PC-9 (cell line): ENCODE measurements at regions not wholly inside any gene's neighbourhood (a gene's known extent, or its start where the extent isn't known, plus 50 kb on each side); places are given as distances from the start of the nearest gene placed in this dataset.

Experiments
- BruUV-seq: library from RNA; stranded (reverse); fragments of 400-500 nt; replicated peaks from 2 replicates; lab custom pipeline; 2021; lab: Mats Ljungman, UMichigan
- CTCF ChIA-PET: fragments of 300-600 bp; sonication (Branson Sonifier 250); formaldehyde crosslinking; loops from one replicate; lab custom pipeline; 2022; ENCODE audit warnings: antibody characterized with exemption; lab: Charles Lee
- POLR2A ChIA-PET: fragments of 300-600 bp; sonication (Branson Sonifier 250); formaldehyde crosslinking; loops from one replicate; lab custom pipeline; 2022; ENCODE audit warnings: antibody characterized with exemption; ENCODE audit not compliant: unreplicated experiment; lab: Charles Lee
- DNase-seq, 2 experiments: peaks; one replicate each; pipeline versions ENCODE4 v3.0.0 to v3.0.0-alpha.2; 2015 to 2022; ENCODE audit warnings: mixed read lengths in 1 of 2
- H2AFZ ChIP-seq: fragments of 200-600 bp; sonication (generic); 2 replicates; pipeline ENCODE4 v1.8.1; 2017; ENCODE audit warnings: antibody characterized with exemption
- H3F3A ChIP-seq: fragments of 200-600 bp; sonication (generic); 2 replicates; pipeline ENCODE4 v1.8.1; 2017; ENCODE audit warnings: antibody characterized with exemption, mild to moderate bottlenecking, low read depth; ENCODE audit not compliant: insufficient read depth
- H3K27ac ChIP-seq: fragments of 200-600 bp; sonication (generic); 2 replicates; pipeline ENCODE4 v1.6.1; 2016; ENCODE audit warnings: mixed run types
- H3K27me3 ChIP-seq: fragments of 200-600 bp; sonication (generic); 2 replicates; pipeline ENCODE4 v1.6.1; 2016; ENCODE audit warnings: low read depth, mixed run types; ENCODE audit not compliant: insufficient read depth
- H3K36me3 ChIP-seq: fragments of 200-600 bp; sonication (generic); 2 replicates; pipeline ENCODE4 v1.6.1; 2016; ENCODE audit warnings: low read depth, mixed run types
- H3K4me1 ChIP-seq: fragments of 200-600 bp; sonication (generic); replicated peaks from 2 replicates; pipeline ENCODE4 v1.6.1; 2016; ENCODE audit warnings: mixed run types; ENCODE audit not compliant: insufficient read depth
- H3K4me2 ChIP-seq: fragments of 200-600 bp; sonication (generic); 2 replicates; pipeline ENCODE4 v1.6.1; 2017; ENCODE audit warnings: mixed run types
- H3K4me3 ChIP-seq: fragments of 200-600 bp; sonication (generic); 2 replicates; pipeline ENCODE4 v1.6.1; 2016; ENCODE audit warnings: mixed run types
- H3K79me2 ChIP-seq: fragments of 200-600 bp; sonication (generic); 2 replicates; pipeline ENCODE4 v1.6.1; 2017; ENCODE audit warnings: low read depth, mixed run types
- H3K9me2 ChIP-seq: fragments of 200-600 bp; sonication (generic); 2 replicates; pipeline ENCODE4 v1.8.1; 2017; ENCODE audit warnings: mild to moderate bottlenecking; ENCODE audit not compliant: insufficient read depth
- H3K9me3 ChIP-seq: fragments of 200-600 bp; sonication (generic); 2 replicates; pipeline ENCODE4 v1.8.1; 2016; ENCODE audit warnings: low read depth; ENCODE audit not compliant: insufficient read depth
- H4K20me1 ChIP-seq: fragments of 200-600 bp; sonication (generic); 2 replicates; pipeline ENCODE4 v1.8.1; 2017; ENCODE audit not compliant: insufficient read depth
- EZH2 ChIP-seq: fragments of 200-600 bp; sonication (generic); IDR thresholded peaks from 2 replicates; pipeline ENCODE4 v1.8.0; 2017; ENCODE audit warnings: antibody characterized with exemption, low read depth
- intact Hi-C: fragments of 100-400 bp; cut with micrococcal nuclease; formaldehyde crosslinking; loops from one replicate; pipeline ENCODE4 v1.10.0; 2022; ENCODE audit not compliant: unreplicated experiment
- TF ChIP-seq, protein P1 (sequence below): fragments of 200-600 bp; sonication (generic); conservative IDR thresholded peaks from 2 replicates; pipeline ENCODE4 v1.6.1; 2017; ENCODE audit warnings: mixed run types, antibody characterized with exemption, mild to moderate bottlenecking, moderate library complexity

DNA sequence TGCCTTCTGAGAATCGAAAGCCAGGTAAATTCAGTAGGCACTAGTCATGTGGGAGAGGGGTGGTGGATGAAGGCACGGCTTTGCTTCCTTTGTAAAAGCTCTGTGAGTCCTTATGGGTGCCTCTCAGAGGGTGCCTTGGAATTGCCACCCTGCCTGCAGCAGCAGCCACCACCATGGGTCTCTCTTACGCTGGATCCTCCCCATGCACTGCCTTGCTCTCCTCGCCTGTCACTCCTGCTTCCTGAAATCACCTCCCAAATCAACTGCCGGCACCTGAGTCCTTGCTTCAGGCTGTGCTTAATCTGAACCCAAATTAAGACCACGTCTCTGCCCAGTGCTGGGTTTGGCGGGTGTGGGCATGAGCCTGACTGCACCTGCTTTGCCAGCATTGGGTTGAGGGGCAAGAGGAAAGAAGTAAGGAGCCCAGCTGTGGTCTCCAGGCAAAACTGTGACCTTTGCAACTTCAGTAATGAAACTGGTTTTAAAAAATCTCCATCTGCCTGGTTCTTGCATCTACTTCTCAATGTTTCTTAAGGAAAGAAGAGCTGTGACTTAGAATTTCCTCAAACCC lies 55.9 kb upstream of the CLMN start:
- TF ChIP-seq, protein P1, sequence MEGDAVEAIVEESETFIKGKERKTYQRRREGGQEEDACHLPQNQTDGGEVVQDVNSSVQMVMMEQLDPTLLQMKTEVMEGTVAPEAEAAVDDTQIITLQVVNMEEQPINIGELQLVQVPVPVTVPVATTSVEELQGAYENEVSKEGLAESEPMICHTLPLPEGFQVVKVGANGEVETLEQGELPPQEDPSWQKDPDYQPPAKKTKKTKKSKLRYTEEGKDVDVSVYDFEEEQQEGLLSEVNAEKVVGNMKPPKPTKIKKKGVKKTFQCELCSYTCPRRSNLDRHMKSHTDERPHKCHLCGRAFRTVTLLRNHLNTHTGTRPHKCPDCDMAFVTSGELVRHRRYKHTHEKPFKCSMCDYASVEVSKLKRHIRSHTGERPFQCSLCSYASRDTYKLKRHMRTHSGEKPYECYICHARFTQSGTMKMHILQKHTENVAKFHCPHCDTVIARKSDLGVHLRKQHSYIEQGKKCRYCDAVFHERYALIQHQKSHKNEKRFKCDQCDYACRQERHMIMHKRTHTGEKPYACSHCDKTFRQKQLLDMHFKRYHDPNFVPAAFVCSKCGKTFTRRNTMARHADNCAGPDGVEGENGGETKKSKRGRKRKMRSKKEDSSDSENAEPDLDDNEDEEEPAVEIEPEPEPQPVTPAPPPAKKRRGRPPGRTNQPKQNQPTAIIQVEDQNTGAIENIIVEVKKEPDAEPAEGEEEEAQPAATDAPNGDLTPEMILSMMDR = no peak
- no peak for TF ChIP-seq EZH2
- Histone ChIP-seq H3K27me3 (no peaks in the 10 kb centered on the region), H3K4me2 (no peak overlapping the region), H3K9me2 (no peaks in the 10 kb centered on the region), H3K4me1 (no peaks in the 10 kb centered on the region), H3K4me3 (no peak overlapping the region), H3K36me3 (no peaks in the 10 kb centered on the region), H3K79me2 (no peaks in the 10 kb centered on the region), H3K9me3 (peaks cover 4% of the 10 kb centered on the region; the same call in 1 of the 2 replicates), H3K27ac (no peak overlapping the region), H4K20me1 (no peaks in the 10 kb centered on the region), H2AFZ (no peak overlapping the region), H3F3A (no peaks in the 10 kb centered on the region)
- POLR2A ChIA-PET = no interaction called here
- no TSS peak for BruUV-seq
- CTCF ChIA-PET = no interaction called here
- intact Hi-C loops = no loop called here
- DNase-seq = no peak

DNA sequence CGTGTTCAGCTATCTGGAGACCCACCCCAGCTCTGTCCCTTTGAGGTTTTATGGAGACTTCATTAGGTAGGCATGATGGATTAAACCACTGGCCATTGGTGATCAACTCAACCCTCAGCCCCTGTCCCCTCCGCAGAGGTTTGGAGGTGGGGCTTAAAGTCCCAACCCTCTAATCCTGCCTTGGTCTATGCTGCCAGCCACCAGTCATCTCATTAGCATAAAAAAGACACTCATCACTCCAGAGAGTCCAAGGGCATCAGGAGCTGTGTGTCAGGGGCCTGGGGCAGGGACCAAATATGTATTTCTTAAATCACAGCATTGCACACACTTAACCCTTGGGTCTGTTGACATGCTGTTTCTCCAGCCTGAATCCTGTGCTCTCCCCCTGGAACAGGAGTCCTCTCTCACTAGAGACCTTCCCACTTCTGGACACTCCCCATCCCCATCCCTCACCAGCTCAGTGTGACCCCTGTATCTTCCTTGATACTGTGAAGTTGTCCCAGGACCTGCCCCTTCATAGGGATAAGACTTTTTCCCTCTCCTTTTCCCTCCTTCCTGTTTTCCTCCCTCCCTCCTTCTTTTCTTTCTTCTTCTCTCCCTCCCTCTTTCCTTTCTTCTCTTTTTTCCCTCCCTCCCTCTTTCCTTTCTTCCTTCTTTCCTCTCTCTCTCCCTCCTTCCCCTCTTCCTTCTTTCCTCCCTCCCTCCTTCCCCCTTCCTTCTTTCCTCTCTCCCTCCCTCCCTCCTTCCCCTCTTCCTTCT lies 54.7 kb upstream of the CLMN start:
- Histone ChIP-seq H3K27ac (no peak overlapping the region), H2AFZ (no peak overlapping the region), H3K4me1 (no peaks in the 10 kb centered on the region), H4K20me1 (no peaks in the 10 kb centered on the region), H3K36me3 (no peaks in the 10 kb centered on the region), H3K9me3 (no peaks in the 10 kb centered on the region), H3K4me2 (no peak overlapping the region), H3K4me3 (no peak overlapping the region), H3K79me2 (no peaks in the 10 kb centered on the region), H3F3A (no peaks in the 10 kb centered on the region), H3K27me3 (no peaks in the 10 kb centered on the region), H3K9me2 (no peaks in the 10 kb centered on the region)
- CTCF ChIA-PET = no interaction called here
- intact Hi-C loops = no loop called here
- POLR2A ChIA-PET = no interaction called here
- TF ChIP-seq EZH2 = no peak
- TF ChIP-seq, protein P1 = no peak
- DNase-seq = no peak
- no TSS peak for BruUV-seq

DNA sequence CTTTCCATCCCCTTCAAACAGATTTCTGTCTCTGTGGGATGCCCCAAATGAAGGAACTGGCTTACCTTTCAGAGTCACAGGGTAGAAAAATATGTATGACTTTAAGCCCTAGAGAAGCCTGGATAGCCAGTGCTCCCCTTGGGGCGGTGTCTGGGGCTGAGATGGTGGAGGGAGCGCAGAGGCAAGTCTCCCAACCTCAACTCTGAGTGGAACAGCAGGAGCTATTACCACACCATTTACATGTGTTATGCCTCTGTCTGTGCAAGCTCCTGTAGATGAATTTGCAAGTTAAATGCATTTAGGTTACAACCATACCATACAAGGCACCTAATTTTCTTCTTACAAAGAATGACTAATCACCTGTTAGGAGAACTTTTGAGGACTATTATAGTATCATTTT lies 50.4 kb upstream of the CLMN start:
- H3K36me3 ChIP-seq = no peaks in the 10 kb centered on the region

More for the DNA sequence above, 50.4 kb upstream of the CLMN start:
- TF ChIP-seq EZH2 = no peak
- TF ChIP-seq, protein P1 = no peak
- DNase-seq = no peak
- H3K27me3 ChIP-seq = no peaks in the 10 kb centered on the region
- no peaks in the 10 kb centered on the region for H3K79me2 ChIP-seq
- H3K27ac ChIP-seq = no peak overlapping the region
- no peaks in the 10 kb centered on the region for H3K9me2 ChIP-seq
- no peaks in the 10 kb centered on the region for H3K4me1 ChIP-seq
- no peak overlapping the region for H3K4me3 ChIP-seq
- no peaks in the 10 kb centered on the region for H3K9me3 ChIP-seq
- ChIA-PET CTCF (no interaction called here), POLR2A (no interaction called here)
- no peaks in the 10 kb centered on the region for H3F3A ChIP-seq
- BruUV-seq = no TSS peak
- no peak overlapping the region for H2AFZ ChIP-seq
- H4K20me1 ChIP-seq = no peaks in the 10 kb centered on the region
- intact Hi-C loops = no loop called here
- no peak overlapping the region for H3K4me2 ChIP-seq
